T-cell (primary cell): ENCODE measurements at regions not wholly inside any gene's neighbourhood (a gene's known extent, or its start where the extent isn't known, plus 50 kb on each side); places are given as distances from the start of the nearest gene placed in this dataset.

Experiments
- ATAC-seq, 4 experiments: fragments of 200-7000 bp in 3 of 4; fragments of 150-1000 bp in 1 of 4; cut with Tn5 transposase; replicated peaks in 1 of 4; 1 replicate in 3 of 4; 2 replicates in 1 of 4; pipeline ENCODE4 v1.10.0; 2021; ENCODE audit warnings: moderate library complexity in 3 of 4, mild to moderate bottlenecking in 2 of 4, moderate number of reproducible peaks in 1 of 4
- CTCF ChIA-PET, 2 donors: fragments of 300-600 bp; sonication (Branson Sonifier 250); formaldehyde crosslinking; loops; one replicate each; lab custom pipeline; 2022; ENCODE audit warnings: antibody characterized with exemption in 2 of 2; lab: Charles Lee
- POLR2A ChIA-PET, 2 donors: fragments of 300-600 bp; sonication (Branson Sonifier 250); formaldehyde crosslinking; loops; one replicate each; lab custom pipeline; 2022; ENCODE audit warnings: antibody characterized with exemption in 2 of 2; lab: Charles Lee
- DNase-seq, 35 experiments: peaks; one replicate each; pipeline versions ENCODE4 v3.0.0 to v3.0.0-alpha.2; 2013 to 2023
- H3K27ac ChIP-seq: one replicate; pipeline ENCODE4 v1.5.1; 2013; ENCODE audit warnings: low read length
- H3K27me3 ChIP-seq, 2 experiments: replicated peaks in 1 of 2; 1 replicate in 1 of 2; 2 replicates in 1 of 2; pipeline versions ENCODE4 v1.6.1 to v1.7.0; 2013; ENCODE audit warnings: low read length in 1 of 2, mixed read lengths in 1 of 2; ENCODE audit not compliant: control insufficient read depth in 2 of 2, insufficient read depth in 2 of 2; ENCODE audit errors: extremely low read depth in 1 of 2
- H3K36me3 ChIP-seq, 2 donors: 1 replicate in 1 of 2; 2 replicates in 1 of 2; pipeline versions ENCODE4 v1.6.1 to v1.7.0; 2013; ENCODE audit warnings: low read length in 1 of 2; ENCODE audit not compliant: control insufficient read depth in 2 of 2, insufficient read depth in 1 of 2; ENCODE audit errors: extremely low read depth in 1 of 2
- H3K4me1 ChIP-seq, 2 experiments: 1 replicate in 1 of 2; 2 replicates in 1 of 2; pipeline versions ENCODE4 v1.6.1 to v1.7.0; 2013; ENCODE audit warnings: low read length in 2 of 2, mixed read lengths in 1 of 2; ENCODE audit not compliant: insufficient read depth in 2 of 2, control insufficient read depth in 1 of 2; ENCODE audit errors: extremely low read depth in 1 of 2
- H3K4me3 ChIP-seq, 2 donors: 1 replicate in 1 of 2; 2 replicates in 1 of 2; pipeline versions ENCODE4 v1.5.1 to v1.7.0; 2013; ENCODE audit warnings: mild to moderate bottlenecking in 2 of 2, low read length in 1 of 2, moderate library complexity in 1 of 2; ENCODE audit not compliant: control insufficient read depth in 1 of 2; ENCODE audit errors: extremely low read depth in 1 of 2
- H3K9me3 ChIP-seq: 2 replicates; pipeline ENCODE4 v1.7.0; 2013
- H3K27ac Mint-ChIP-seq, 2 donors: one replicate each; pipeline ENCODE4 v1.8.0; 2020 to 2021; ENCODE audit warnings: mild to moderate bottlenecking in 2 of 2, mixed read lengths in 2 of 2
- H3K27me3 Mint-ChIP-seq, 2 donors: one replicate each; pipeline ENCODE4 v1.8.0; 2021 to 2022; ENCODE audit warnings: mixed read lengths in 2 of 2
- H3K36me3 Mint-ChIP-seq: one replicate; pipeline ENCODE4 v1.8.0; 2021; ENCODE audit warnings: mixed read lengths
- H3K4me1 Mint-ChIP-seq, 3 donors: one replicate each; pipeline ENCODE4 v1.8.0; 2020 to 2022; ENCODE audit warnings: mixed read lengths in 3 of 3, mild to moderate bottlenecking in 1 of 3
- H3K4me3 Mint-ChIP-seq, 3 donors: one replicate each; pipeline ENCODE4 v1.8.0; 2020 to 2022; ENCODE audit warnings: mild to moderate bottlenecking in 3 of 3, mixed read lengths in 3 of 3, moderate library complexity in 3 of 3
- H3K9me3 Mint-ChIP-seq, 3 donors: one replicate each; pipeline ENCODE4 v1.8.0; 2020 to 2022; ENCODE audit warnings: mixed read lengths in 3 of 3
- WGBS: methylation state at CpG from one replicate; pipeline ENCODE4 v1.1.5; 2013; ENCODE audit warnings: missing lambda C conversion rate; ENCODE audit not compliant: insufficient coverage; 5-methylcytosine and 5-hydroxymethylcytosine counted together

DNA sequence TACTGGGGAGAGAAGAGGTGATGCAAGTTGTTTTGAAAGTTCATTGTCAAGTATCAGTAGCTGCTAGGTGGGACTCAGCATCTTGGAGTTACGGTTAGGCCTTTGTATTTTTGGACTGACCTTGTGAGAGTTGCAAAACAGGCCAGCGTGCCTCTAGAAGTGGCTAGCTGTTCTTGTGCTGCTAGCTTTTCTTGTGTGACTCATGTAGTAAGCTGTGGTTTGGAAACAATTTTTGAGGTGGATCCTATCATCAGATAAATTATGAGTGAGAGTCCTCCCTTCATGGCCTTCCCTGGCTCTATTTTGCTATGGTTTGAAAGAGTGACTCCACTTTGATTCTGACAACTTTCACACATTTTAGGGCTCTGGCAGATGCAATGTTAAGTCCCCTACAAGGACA lies 409.2 kb upstream of the HS6ST1 start:
- peaks cover 4 to 13% (median 9%) of the 10 kb centered on the region in 3 donors for H3K9me3 Mint-ChIP-seq
- Histone ChIP-seq H3K4me1 (peaks cover 0 to 2% of the 10 kb centered on the region in 2 experiments), H3K9me3 (no peaks in the 10 kb centered on the region), H3K36me3 (no peaks in the 10 kb centered on the region), H3K27ac (no peak overlapping the region), H3K27me3 (no peaks in the 10 kb centered on the region), H3K4me3 (no peak overlapping the region)
- WGBS, result 64% methylated on average over 1 of the region's 2 CpGs
- peaks cover 6% of the 10 kb centered on the region in 2 donors for H3K27me3 Mint-ChIP-seq
- no peaks in the 10 kb centered on the region for H3K4me1 Mint-ChIP-seq
- no peak overlapping the region for H3K27ac Mint-ChIP-seq
- H3K4me3 Mint-ChIP-seq, result no peak overlapping the region
- CTCF ChIA-PET, result no interaction called here
- DNase-seq (no peak), ATAC-seq (no peak)
- POLR2A ChIA-PET, result no interaction called here
- no peaks in the 10 kb centered on the region for H3K36me3 Mint-ChIP-seq

DNA sequence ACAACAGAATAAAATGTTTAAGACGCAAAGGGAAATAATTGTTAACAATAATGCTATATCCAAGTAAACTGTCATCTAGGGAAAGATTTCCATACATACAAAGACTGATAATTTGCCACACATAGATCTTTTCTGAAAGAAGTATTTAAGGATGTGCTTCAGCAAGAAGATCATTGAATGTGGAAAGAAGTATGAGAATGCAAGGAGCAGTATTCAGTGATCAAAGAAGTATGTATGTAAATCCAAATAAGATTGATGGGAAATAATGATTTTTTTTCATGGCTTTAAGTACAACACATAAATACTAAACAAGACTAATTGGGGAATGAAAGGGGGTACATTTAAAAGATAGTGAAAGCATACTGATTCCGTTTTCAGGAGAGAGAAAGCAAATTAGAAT lies 410.4 kb upstream of the HS6ST1 start:
- no CpG with 5 or more reads among the region's 2 CpGs for WGBS
- H3K27me3 ChIP-seq, result peaks cover 0 to 4% of the 10 kb centered on the region in 2 experiments
- peaks cover 0 to 2% of the 10 kb centered on the region in 2 experiments for H3K4me1 ChIP-seq
- no peak overlapping the region for H3K27ac ChIP-seq
- ChIA-PET CTCF (no interaction called here), POLR2A (no interaction called here)
- Mint-ChIP-seq H3K4me1 (no peaks in the 10 kb centered on the region), H3K9me3 (peaks cover 4 to 13% (median 9%) of the 10 kb centered on the region in 3 donors), H3K4me3 (no peak overlapping the region), H3K27me3 (peaks cover 6 to 13% of the 10 kb centered on the region in 2 donors), H3K27ac (no peak overlapping the region), H3K36me3 (no peaks in the 10 kb centered on the region)
- no peaks in the 10 kb centered on the region for H3K36me3 ChIP-seq
- no peak overlapping the region for H3K4me3 ChIP-seq
- ATAC-seq (no peak), DNase-seq (no peak)
- no peaks in the 10 kb centered on the region for H3K9me3 ChIP-seq

DNA sequence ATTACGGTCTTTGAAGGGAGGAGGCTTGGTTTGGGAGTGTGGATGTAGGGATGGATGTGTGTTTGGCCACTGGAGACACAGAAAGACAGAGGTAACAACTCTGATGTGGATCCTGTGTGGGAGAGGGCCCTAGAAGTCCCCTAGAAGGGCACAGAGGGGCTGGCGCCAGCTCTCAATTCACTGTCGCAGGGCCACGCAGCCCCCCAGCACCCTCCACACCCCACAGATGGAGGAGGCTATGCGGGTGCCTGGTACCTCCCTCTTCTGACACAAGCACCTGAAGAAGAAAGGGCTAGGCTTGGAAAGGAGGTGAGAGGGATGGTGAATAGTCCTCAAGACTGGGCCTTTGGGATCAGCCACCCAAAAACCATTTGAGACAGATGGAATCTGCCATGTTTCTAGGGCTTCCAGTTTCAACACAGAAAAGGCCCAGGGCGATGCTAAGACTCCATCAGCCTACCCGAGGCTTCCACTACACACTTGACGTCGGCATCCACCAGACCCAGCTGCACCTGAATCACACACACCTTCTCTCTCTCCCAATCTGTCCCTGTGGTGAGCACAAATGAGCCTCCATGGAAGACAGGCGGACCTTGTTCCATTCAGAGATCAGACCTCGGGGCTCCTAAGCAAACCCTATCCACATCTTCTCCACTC lies 413.5 kb upstream of the HS6ST1 start:
- Mint-ChIP-seq H3K9me3 (peaks cover 4 to 13% (median 9%) of the 10 kb centered on the region in 3 donors), H3K4me1 (peaks cover 5 to 9% (median 5%) of the 10 kb centered on the region in 3 donors), H3K4me3 (no peak overlapping the region), H3K36me3 (no peaks in the 10 kb centered on the region), H3K27ac (no peak overlapping the region), H3K27me3 (peaks cover 24 to 28% of the 10 kb centered on the region in 2 donors)
- H3K9me3 ChIP-seq, result no peaks in the 10 kb centered on the region
- no peaks in the 10 kb centered on the region for H3K36me3 ChIP-seq
- no peak overlapping the region for H3K27ac ChIP-seq
- WGBS, result 85% methylated on average over 5 of the region's 11 CpGs
- DNase-seq (no peak), ATAC-seq (no peak)
- peaks cover 4 to 19% of the 10 kb centered on the region in 2 experiments for H3K4me1 ChIP-seq
- ChIA-PET CTCF (no interaction called here), POLR2A (no interaction called here)
- H3K4me3 ChIP-seq, result no peak overlapping the region
- H3K27me3 ChIP-seq, result peaks cover 0 to 31% of the 10 kb centered on the region in 2 experiments

DNA sequence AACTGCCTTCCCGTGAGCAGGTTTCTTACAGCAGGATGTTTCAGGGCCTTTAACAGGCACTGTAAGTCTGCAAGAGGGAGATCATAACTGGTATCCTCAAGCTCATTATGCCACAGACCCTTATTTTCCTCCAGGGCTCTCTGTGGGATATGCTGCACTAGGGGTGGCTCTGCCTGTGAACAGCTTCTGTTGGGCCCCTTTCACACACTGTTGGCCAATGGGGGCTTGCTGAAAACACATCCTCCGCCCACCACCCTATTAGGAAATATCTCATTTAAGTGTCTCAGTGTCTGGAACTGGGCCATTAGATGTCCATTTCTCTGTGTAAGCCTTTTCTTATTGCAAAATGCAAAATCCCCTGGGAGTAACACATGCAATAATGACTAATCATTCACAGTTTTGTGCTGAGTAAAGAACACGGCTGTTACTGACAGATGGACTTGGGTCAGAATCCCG lies 414.3 kb upstream of the HS6ST1 start:
- Mint-ChIP-seq H3K36me3 (no peaks in the 10 kb centered on the region), H3K4me3 (no peak overlapping the region), H3K27me3 (peaks cover 24 to 28% of the 10 kb centered on the region in 2 donors), H3K4me1 (peaks cover 5 to 9% (median 5%) of the 10 kb centered on the region in 3 donors), H3K27ac (no peak overlapping the region), H3K9me3 (peaks cover 4 to 13% (median 9%) of the 10 kb centered on the region in 3 donors)
- Histone ChIP-seq H3K4me1 (peaks cover 3 to 19% of the 10 kb centered on the region in 2 experiments), H3K36me3 (no peaks in the 10 kb centered on the region), H3K9me3 (no peaks in the 10 kb centered on the region), H3K27ac (no peak overlapping the region), H3K27me3 (peaks cover 0 to 35% of the 10 kb centered on the region in 2 experiments), H3K4me3 (no peak overlapping the region)
- POLR2A ChIA-PET, result no interaction called here
- WGBS, result 63% methylated on average over 3 of the region's 4 CpGs
- CTCF ChIA-PET, result no interaction called here
- no peak for DNase-seq
- ATAC-seq, result no peak

DNA sequence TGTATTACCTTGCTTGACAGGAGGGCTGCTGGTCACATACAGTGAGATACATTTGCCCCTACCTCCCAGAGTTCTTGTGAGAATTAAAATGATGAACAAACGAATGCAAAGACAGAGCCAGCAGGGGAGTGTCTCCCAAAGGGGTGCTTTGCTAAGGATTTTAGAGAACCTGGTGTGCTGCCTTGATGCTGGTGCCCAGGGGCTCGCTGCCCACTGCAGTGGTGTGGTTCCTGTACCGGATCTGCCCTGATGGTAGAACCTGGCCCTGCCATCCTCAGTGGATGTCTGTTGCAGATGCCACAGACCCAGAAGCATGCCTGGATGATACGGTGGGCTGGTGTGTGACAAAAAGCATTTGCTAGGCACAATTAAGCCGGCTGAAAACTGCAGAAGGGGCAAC lies 414.8 kb upstream of the HS6ST1 start:
- 83% methylated on average over 4 of the region's 5 CpGs for WGBS
- Histone ChIP-seq H3K36me3 (no peaks in the 10 kb centered on the region), H3K9me3 (no peaks in the 10 kb centered on the region), H3K4me1 (peaks cover 3 to 19% of the 10 kb centered on the region in 2 experiments), H3K27ac (no peak overlapping the region), H3K27me3 (peaks cover 0 to 35% of the 10 kb centered on the region in 2 experiments), H3K4me3 (no peak overlapping the region)
- H3K9me3 Mint-ChIP-seq, result peaks cover 4 to 8% (median 4%) of the 10 kb centered on the region in 3 donors
- no peaks in the 10 kb centered on the region for H3K36me3 Mint-ChIP-seq
- ATAC-seq (no peak), DNase-seq (no peak)
- no peak overlapping the region for H3K4me3 Mint-ChIP-seq
- ChIA-PET POLR2A (no interaction called here), CTCF (no interaction called here)
- peaks cover 24 to 28% of the 10 kb centered on the region in 2 donors for H3K27me3 Mint-ChIP-seq
- peaks cover 5 to 9% (median 5%) of the 10 kb centered on the region in 3 donors for H3K4me1 Mint-ChIP-seq
- no peak overlapping the region for H3K27ac Mint-ChIP-seq

DNA sequence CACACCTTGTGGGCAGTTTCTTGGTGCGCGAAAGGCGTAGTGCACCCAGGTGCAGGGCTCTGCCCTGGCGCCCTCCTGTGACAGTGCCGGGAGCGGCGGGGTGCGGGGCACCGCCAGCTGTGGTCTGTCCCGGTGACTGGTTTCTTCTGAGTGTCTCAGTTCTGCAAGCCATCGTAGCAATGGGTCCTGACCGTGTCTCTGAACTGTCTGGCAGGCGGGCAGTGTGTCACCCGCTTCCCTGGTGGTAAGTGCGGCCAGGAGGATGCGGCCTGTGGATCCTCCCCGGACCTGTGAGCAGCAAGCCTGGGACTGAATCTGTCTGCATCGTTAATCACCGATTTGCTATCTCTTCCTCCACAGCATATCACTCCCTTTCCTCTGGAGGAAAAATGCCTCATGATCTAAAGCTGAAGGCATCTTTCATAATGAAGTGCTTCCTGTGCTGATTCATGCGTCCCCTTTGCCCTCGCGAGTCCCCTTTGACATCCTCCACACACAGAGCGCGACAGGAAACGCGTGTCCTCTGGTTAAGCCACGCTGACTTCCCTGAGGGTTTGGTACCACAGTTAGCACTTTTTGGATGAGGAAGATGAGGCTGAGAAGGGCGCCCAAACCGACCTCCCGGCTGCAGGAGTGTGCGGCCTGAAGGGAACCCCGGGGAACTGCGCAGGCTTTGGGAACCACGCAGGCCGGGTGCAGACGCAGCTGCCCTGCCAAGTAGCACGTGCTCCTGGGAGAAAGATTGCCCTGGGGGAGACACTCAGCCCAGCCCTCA lies 416.0 kb upstream of the HS6ST1 start:
- H3K36me3 ChIP-seq, result no peaks in the 10 kb centered on the region
- peaks cover 5 to 9% (median 5%) of the 10 kb centered on the region in 3 donors for H3K4me1 Mint-ChIP-seq
- H3K27ac ChIP-seq, result no peak overlapping the region
- H3K9me3 ChIP-seq, result no peaks in the 10 kb centered on the region
- H3K4me1 ChIP-seq, result peaks cover 3 to 19% of the 10 kb centered on the region in 2 experiments
- peaks cover 0 to 35% of the 10 kb centered on the region in 2 experiments for H3K27me3 ChIP-seq
- peak in 1 of 35 experiments; percentile 21 for DNase-seq
- peak overlapping the region in 1 of 3 donors; percentile 37 for H3K4me3 Mint-ChIP-seq
- no peak overlapping the region for H3K27ac Mint-ChIP-seq
- peaks cover 24 to 28% of the 10 kb centered on the region in 2 donors for H3K27me3 Mint-ChIP-seq
- 25% methylated on average over 26 of the region's 37 CpGs for WGBS
- H3K4me3 ChIP-seq, result peak overlapping the region in 1 of 2 donors; percentile 7
- H3K36me3 Mint-ChIP-seq, result no peaks in the 10 kb centered on the region
- no peak for ATAC-seq
- no peaks in the 10 kb centered on the region for H3K9me3 Mint-ChIP-seq
- POLR2A ChIA-PET, result no interaction called here
- CTCF ChIA-PET, result no interaction called here
